Glomerular endothelial cell (primary cell): ENCODE measurements at regions not wholly inside any gene's neighbourhood (a gene's known extent, or its start where the extent isn't known, plus 50 kb on each side); places are given as distances from the start of the nearest gene placed in this dataset.

ENCODE experiments used
- DNase-seq: peaks from one replicate; pipeline ENCODE4 v3.0.0-alpha.2; 2011; ENCODE audit warnings: low read depth, low spot score; ENCODE audit errors: extremely low read depth

- DNase-seq, result no peak
These were observed 502.0 kb downstream of the QKI start for GRCh38 chr6:163916315-163917081.

DNA sequence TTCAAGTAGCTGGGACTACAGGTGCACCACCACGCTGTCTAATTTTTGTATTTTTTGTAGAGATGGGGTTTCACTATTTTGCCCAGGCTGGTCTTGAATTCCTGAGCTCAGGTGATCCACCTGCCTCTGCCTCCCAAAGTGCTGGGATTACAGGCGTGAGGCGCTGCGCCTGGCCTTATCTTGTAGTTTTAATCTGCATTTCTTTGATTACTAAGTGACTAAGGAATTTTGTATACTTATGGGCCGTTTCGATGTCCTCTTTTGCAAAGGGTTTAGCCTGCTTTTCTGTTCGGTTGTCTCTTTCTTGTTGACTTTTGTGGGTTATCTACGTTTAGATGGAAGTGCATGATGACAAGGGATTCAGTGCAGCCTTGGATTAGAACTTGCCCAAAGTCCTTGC is 500.6 kb downstream of the QKI start:
- no peak for DNase-seq

GRCh38 chr6:163913045-163913444 is 498.5 kb downstream of the QKI start:
- DNase-seq, result no peak

GRCh38 chr6:163906006-163906710 is 491.6 kb downstream of the QKI start:
- no peak for DNase-seq

- DNase-seq, result no peak
These were observed 489.7 kb downstream of the QKI start for GRCh38 chr6:163904186-163904585.

DNA sequence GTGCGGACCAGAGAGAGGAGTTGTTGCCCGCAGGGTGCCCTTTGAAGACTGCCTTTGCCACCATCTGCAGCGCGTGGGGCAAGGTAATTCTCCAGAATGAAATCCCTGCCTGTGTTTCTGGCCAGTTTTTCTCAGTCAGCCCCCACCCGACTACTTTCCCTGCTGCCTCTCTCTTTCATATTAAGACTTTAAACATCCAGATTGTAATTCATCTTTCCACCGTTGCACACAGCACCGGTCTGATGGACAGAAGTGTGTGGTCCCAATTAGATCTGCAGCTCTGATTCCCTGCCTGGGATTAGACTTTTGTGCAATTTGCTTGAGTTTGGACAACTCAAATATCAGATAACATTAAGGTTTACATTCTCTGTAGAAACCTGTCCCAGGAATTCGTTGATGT is 489.0 kb downstream of the QKI start:
- no peak for DNase-seq

DNA sequence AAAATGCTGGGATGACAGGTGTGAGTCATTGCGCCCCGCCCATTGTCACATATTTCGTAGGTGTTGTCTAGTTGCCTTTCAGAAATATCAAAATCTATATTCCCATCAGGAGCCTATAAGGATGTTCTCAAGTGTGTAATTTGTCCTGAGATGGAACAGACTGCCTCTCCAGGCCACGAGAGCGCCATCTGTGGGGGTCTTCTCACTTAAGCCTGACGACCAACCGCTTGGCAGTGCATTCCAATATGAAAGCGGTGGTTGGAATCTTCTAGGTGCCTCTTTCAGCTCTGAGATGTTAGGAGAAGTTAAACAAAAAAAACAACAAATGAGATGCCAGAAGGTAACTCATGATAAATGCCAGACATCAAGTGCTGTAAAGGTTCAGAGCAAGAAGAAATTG is 488.5 kb downstream of the QKI start:
- DNase-seq, result no peak

DNA sequence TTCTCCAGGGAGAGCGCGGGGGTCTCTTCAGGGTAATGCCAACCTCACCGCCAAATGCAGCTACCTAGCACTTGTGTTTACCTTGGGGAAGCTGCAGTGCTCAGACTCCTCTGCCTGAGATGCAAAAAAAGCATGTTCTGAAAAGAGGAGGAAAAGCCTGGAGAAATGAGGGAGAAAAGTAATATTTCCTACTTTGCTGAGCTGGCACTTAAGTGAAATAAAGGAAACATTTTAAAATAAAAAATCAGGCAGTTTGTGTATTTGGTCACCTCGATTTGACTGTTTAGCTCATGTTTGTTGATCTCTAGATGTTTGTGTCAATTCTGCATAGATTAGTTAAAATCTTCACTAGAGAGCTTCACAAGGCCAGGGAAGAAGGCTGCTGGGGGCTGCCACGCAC is 487.2 kb downstream of the QKI start:
- no peak for DNase-seq

DNA sequence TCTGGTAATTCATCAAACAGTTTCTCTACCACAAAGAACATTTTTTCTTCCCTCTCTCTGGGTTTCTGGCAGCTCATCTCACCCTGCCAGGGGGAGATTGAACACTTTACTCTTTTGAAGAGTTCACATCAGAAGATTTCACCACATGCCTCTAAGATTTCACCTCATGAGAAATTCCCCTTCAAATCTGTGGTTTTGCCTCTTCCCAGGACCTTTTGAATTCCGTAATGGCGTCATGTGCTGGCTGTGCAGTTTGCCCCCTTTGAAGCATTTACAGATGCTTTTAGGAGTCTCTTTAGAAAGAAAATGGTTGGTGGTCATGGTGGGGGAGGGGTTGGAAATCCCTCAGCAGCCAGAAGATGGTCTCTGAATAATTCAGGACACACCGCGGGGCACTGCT is 486.1 kb downstream of the QKI start:
- no peak for DNase-seq

DNA sequence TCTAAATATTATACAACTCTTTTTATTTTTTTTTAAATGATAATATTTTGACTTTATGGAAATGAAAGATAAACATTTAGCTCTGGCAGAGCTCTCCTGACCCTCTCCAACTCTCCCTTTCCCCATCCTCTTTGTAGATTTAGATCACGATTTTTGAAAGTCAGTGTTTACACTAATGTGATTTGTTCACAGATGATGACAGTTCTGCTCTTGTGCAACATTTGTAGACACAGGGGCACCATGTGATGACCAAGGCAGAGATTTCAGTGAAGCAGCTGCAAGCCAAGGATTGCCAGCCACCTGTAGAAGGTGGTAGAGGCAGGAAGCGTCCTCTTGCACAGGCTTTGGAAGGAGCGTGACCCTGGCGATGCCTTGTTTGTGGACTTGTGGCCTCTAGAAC is 483.2 kb downstream of the QKI start:
- no peak for DNase-seq

DNA sequence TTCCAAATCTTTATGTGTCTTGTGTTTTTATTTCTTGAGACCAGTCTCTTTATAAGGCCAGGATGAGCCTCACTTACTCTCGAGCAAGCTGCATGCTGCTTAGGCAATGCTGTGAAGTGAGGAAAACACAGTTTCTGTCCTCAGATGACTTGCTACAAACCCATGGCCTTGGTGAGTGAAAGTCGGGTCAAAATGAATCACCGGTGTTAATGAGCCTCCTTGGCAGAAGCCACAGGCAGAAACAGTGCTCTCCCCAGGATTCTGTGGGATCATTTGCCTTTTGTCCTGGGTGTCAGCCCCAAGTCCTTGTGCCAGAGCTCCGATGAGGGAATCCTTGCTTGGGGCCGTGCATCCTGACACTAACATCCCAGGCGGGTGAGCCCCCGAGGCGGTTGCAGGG is 482.5 kb downstream of the QKI start:
- no peak for DNase-seq

- no peak for DNase-seq
These were observed 480.6 kb downstream of the QKI start for GRCh38 chr6:163895162-163895561.

GRCh38 chr6:163893609-163894189 is 479.2 kb downstream of the QKI start:
- DNase-seq, result no peak

- no peak for DNase-seq
These were observed 478.5 kb downstream of the QKI start for GRCh38 chr6:163892824-163893561.

GRCh38 chr6:163889904-163890514 is 475.5 kb downstream of the QKI start:
- DNase-seq, result no peak

DNA sequence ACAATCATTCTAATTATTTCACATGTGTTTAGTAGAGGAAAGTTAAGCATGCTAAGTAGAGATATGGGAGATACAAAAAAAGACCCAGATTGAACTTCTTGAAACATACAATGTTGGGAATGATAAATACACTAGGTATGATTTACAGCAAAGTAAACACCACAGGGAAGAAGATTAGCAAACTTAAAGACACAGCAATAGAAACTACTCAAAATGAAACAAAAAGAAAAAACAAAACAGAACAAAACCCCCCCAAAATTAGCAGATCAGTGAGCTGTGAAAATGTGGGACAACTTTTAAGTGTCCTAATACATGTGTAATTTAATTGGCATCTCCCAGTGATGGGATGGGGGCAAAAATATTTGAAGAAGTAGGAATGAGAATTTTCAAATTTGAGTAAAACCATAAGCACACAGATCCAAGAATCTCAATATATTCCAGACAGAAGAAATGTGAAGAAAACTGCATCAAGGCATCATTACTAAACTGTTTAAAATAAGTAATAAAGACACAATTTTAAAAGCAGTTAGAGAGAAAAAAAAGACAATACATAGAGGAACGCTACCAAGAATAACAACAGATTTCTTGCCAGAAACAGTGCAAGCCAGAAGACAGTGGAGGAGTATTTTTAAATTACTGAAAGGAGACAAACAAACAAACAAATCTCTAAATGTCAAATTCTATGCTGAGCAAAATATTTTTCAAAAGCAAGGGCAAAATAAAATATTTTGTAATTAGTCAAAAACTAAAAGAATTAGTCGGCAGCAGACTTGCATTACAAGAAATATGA is 473.7 kb downstream of the QKI start:
- DNase-seq, result no peak

GRCh38 chr6:163886428-163886827 is 471.9 kb downstream of the QKI start:
- no peak for DNase-seq

DNA sequence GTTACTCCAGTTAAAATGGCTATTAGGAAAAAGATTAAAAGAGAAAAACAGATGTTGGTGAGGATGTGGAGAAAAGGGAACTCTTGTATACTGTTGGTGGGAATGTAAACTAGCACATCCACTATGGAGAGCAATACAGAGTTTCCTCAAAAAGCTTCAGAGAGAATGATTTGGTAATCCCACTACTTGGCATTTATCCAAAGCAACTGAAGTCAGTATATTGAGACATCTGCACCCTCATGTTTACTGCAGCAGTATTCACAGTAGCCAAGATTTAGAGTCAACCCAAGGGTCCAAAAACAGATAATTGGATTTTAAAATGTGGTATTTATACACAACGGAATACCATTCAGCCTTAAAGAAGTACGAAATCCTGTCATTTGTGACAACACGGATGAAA is 469.5 kb downstream of the QKI start:
- DNase-seq, result no peak

- DNase-seq, result no peak
These were observed 464.2 kb downstream of the QKI start for GRCh38 chr6:163878698-163879097.
